Loucy (cell line): ENCODE measurements at regions not wholly inside any gene's neighbourhood (a gene's known extent, or its start where the extent isn't known, plus 50 kb on each side); places are given as distances from the start of the nearest gene placed in this dataset.

Experiments
- H2AFZ ChIP-seq: fragments of 200-600 bp; sonication (generic); 2 replicates; pipeline ENCODE4 v1.6.0; 2016; ENCODE audit warnings: antibody characterized with exemption, mild to moderate bottlenecking, low read length, moderate library complexity
- H3F3A ChIP-seq: fragments of 200-600 bp; 2 replicates; pipeline ENCODE4 v1.6.0; 2016; ENCODE audit warnings: antibody characterized with exemption, low read depth, mild to moderate bottlenecking
- H3K27me3 ChIP-seq: fragments of 200-600 bp; sonication (generic); 2 replicates; pipeline ENCODE4 v1.6.1; 2014; ENCODE audit warnings: low read length, mild to moderate bottlenecking; ENCODE audit not compliant: insufficient read depth, poor library complexity, severe bottlenecking
- H3K36me3 ChIP-seq: fragments of 200-600 bp; sonication (generic); 2 replicates; pipeline ENCODE4 v1.6.1; 2016; ENCODE audit warnings: low read length; ENCODE audit not compliant: insufficient read depth
- H3K4me1 ChIP-seq: fragments of 200-600 bp; sonication (generic); 2 replicates; pipeline ENCODE4 v1.5.1; 2014; ENCODE audit warnings: low read length, mild to moderate bottlenecking; ENCODE audit not compliant: insufficient read depth, poor library complexity, severe bottlenecking
- H3K4me2 ChIP-seq: fragments of 200-600 bp; sonication (generic); 2 replicates; pipeline ENCODE4 v1.6.0; 2014; ENCODE audit warnings: antibody characterized with exemption, low read length, low read depth, mild to moderate bottlenecking; ENCODE audit not compliant: poor library complexity, severe bottlenecking
- H3K4me3 ChIP-seq: fragments of 200-600 bp; sonication (generic); 2 replicates; pipeline ENCODE4 v1.5.1; 2014; ENCODE audit warnings: low read length, mild to moderate bottlenecking, mixed read lengths; ENCODE audit not compliant: poor library complexity, severe bottlenecking
- H3K79me2 ChIP-seq: fragments of 200-600 bp; sonication (generic); 2 replicates; pipeline ENCODE4 v1.6.1; 2014; ENCODE audit warnings: low read length; ENCODE audit not compliant: insufficient read depth
- H3K9ac ChIP-seq: fragments of 200-600 bp; sonication (generic); 2 replicates; pipeline ENCODE4 v1.6.0; 2014; ENCODE audit warnings: mild to moderate bottlenecking, low read depth, low read length, moderate library complexity; ENCODE audit not compliant: poor library complexity, severe bottlenecking
- H3K9me2 ChIP-seq: fragments of 200-600 bp; sonication (generic); replicated peaks from 2 replicates; pipeline ENCODE4 v1.6.1; 2016; ENCODE audit warnings: low read depth, low read length, mixed read lengths
- H3K9me3 ChIP-seq: fragments of 200-600 bp; sonication (generic); 2 replicates; pipeline ENCODE4 v1.6.1; 2014; ENCODE audit warnings: mild to moderate bottlenecking, antibody characterized with exemption, low read length, low read depth; ENCODE audit not compliant: insufficient read depth
- H4K20me1 ChIP-seq: fragments of 200-600 bp; sonication (generic); 2 replicates; pipeline ENCODE4 v1.6.0; 2014; ENCODE audit warnings: antibody characterized with exemption, low read length, mild to moderate bottlenecking; ENCODE audit not compliant: insufficient read depth, poor library complexity, severe bottlenecking
- EZH2phosphoT487 ChIP-seq: fragments of 200-600 bp; IDR thresholded peaks from 2 replicates; pipeline ENCODE4 v1.6.1; 2018; ENCODE audit warnings: antibody characterized with exemption, mild to moderate bottlenecking, moderate library complexity, borderline replicate concordance
- TF ChIP-seq, protein P1 (sequence below): fragments of 200-600 bp; sonication (generic); conservative IDR thresholded peaks from 2 replicates; pipeline ENCODE4 v1.5.1; 2014; ENCODE audit warnings: mild to moderate bottlenecking, antibody characterized with exemption, low read length

DNA sequence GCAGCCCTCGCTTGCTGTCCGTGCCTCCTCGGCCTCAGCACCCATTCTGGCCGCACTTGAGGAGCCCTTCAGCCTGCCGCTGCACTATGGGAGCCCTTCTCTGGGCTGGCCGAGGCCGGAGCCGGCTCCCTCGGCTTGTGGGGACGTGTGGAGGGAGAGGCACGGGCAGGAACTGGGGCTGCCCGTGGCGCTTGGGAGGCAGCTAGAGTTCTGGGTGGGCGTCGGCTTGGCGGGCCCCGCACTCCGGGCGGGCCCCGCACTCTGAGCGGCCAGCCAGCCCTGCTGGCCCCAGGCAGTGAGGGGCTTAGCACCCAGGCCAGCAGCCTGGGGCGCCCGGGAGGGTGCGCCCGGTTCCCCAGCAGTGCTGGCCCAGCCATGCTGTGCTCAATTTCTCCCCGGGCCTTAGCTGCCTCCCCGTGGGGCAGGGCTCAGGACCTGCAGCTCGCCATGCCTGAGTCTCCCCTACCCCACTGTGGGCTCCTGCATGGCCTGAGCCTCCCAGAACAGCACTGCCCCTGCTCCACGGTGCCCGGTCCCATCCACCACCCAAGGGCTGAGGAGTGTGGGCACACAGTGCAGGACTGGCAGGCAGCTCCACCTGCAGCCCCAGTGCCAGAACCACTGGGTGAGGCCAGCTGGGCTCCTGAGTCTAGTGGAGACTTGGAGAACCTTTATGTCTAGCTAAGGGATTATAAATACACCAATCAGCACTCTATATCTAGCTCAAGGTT, 240.0 kb upstream of the PRR20A start:
- Histone ChIP-seq H4K20me1 (no peaks in the 10 kb centered on the region), H3K9ac (no peak overlapping the region), H3K4me1 (no peaks in the 10 kb centered on the region), H3K36me3 (no peaks in the 10 kb centered on the region), H3K4me3 (no peak overlapping the region), H3F3A (no peaks in the 10 kb centered on the region), H2AFZ (no peak overlapping the region), H3K79me2 (no peaks in the 10 kb centered on the region), H3K9me3 (no peaks in the 10 kb centered on the region), H3K9me2 (no peaks in the 10 kb centered on the region), H3K4me2 (no peak overlapping the region), H3K27me3 (no peaks in the 10 kb centered on the region)
- TF ChIP-seq, protein P1, sequence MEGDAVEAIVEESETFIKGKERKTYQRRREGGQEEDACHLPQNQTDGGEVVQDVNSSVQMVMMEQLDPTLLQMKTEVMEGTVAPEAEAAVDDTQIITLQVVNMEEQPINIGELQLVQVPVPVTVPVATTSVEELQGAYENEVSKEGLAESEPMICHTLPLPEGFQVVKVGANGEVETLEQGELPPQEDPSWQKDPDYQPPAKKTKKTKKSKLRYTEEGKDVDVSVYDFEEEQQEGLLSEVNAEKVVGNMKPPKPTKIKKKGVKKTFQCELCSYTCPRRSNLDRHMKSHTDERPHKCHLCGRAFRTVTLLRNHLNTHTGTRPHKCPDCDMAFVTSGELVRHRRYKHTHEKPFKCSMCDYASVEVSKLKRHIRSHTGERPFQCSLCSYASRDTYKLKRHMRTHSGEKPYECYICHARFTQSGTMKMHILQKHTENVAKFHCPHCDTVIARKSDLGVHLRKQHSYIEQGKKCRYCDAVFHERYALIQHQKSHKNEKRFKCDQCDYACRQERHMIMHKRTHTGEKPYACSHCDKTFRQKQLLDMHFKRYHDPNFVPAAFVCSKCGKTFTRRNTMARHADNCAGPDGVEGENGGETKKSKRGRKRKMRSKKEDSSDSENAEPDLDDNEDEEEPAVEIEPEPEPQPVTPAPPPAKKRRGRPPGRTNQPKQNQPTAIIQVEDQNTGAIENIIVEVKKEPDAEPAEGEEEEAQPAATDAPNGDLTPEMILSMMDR = no peak
- TF ChIP-seq EZH2phosphoT487 = no peak

DNA sequence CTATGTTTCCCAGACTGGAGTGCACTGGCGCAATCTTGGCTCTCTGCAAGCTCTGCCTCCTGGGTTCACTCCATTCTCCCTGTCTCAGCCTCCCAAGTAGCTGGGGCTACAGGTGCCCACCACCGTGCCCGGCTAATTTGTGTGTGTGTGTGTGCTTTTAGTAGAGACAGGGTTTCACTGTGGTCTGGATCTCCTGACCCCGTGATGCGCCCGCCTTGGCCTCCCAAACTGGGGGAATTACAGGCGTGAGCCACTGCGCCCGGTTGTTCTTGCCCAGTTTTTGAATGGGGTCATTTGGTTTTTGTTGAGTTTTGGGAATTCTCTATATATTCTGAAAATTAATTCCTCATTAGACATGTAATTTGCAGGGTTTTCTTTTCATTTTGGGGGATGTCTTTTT, 238.4 kb upstream of the PRR20A start:
- Histone ChIP-seq H3K9ac (no peak overlapping the region), H3K9me3 (no peaks in the 10 kb centered on the region), H3K4me2 (no peak overlapping the region), H3K4me1 (no peaks in the 10 kb centered on the region), H4K20me1 (no peaks in the 10 kb centered on the region), H3K27me3 (no peaks in the 10 kb centered on the region), H3K79me2 (no peaks in the 10 kb centered on the region), H3K9me2 (no peaks in the 10 kb centered on the region), H3F3A (no peaks in the 10 kb centered on the region), H3K4me3 (no peak overlapping the region), H2AFZ (no peak overlapping the region), H3K36me3 (no peaks in the 10 kb centered on the region)
- TF ChIP-seq EZH2phosphoT487 = no peak
- TF ChIP-seq, protein P1 = no peak

DNA sequence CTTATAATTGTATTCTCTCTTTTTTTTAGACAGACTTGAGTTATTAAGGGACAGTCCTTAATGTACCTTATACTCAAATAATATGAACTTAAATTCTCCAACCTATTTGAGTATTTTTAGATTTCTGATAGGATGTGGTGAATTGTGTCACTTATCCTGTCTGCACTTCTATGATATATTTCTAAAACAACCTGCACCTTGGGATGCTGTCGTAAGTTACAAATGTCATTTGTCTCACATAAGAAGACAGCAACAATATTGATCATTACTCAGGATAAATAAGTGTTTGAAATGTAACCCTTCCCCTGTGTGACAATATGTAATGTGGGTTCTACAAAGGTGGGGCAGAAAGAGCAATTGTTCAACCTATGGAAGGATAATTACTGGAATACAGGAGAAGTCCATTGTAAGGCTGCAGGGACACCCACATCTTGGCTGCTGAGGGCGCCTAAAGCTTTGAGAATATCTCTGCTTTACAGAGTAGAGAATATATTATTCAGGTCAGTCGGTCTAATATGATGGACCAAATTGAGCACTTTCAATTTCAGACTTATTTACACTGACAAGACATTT, 236.9 kb upstream of the PRR20A start:
- TF ChIP-seq, protein P1 = no peak
- no peak for TF ChIP-seq EZH2phosphoT487
- H3K9me2 ChIP-seq = no peaks in the 10 kb centered on the region
- H3F3A ChIP-seq = no peaks in the 10 kb centered on the region
- H3K4me2 ChIP-seq = no peak overlapping the region
- no peaks in the 10 kb centered on the region for H4K20me1 ChIP-seq
- no peak overlapping the region for H3K9ac ChIP-seq
- H3K4me3 ChIP-seq = no peak overlapping the region
- H3K4me1 ChIP-seq = no peaks in the 10 kb centered on the region
- no peak overlapping the region for H2AFZ ChIP-seq
- no peaks in the 10 kb centered on the region for H3K36me3 ChIP-seq
- H3K27me3 ChIP-seq = no peaks in the 10 kb centered on the region
- no peaks in the 10 kb centered on the region for H3K79me2 ChIP-seq
- no peaks in the 10 kb centered on the region for H3K9me3 ChIP-seq
